ENCODE measurements at regions not wholly inside any gene's neighbourhood (a gene's known extent, or its start where the extent isn't known, plus 50 kb on each side); places are given as distances from the start of the nearest gene placed in this dataset.
A peak's percentile ranks its signal among the peaks of the same experiment; 100 is the strongest.
"Not testable (repeated sequence)": the region's sequence is repeated elsewhere in the genome, so short reads cannot be mapped to it uniquely, and the experiment has no call there.

DNA sequence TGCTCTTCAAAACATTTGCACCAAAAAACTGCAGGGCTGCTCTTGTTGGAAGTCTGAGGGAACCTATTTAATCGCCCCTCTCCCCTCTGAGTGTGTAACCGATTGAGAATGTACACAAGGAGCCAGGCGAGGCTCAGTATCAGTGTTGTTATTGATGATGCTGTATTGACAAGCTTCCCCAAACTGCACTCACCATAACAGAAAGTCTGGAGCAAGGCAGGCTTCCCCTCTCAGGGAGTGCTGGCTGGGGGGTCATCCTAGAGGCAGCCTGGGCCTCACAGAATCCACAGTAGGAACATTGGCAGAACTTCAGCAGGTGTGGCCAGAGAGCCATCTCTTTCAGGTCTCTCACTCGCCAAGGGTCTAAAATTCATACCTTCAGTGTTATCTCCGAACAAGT is 58.1 kb upstream of the TUNAR start:
- no peak for DNase-seq (ENCODE audit: low read depth in 2 of 3, low spot score in 2 of 3)

GRCh38 chr14:95817271-95817670 is 59.4 kb upstream of the TUNAR start:
- DNase-seq (ENCODE audit: low read depth in 2 of 3, low spot score in 2 of 3), result no peak

- no peak for DNase-seq (ENCODE audit: low read depth in 2 of 3, low spot score in 2 of 3)
These were observed 60.1 kb upstream of the TUNAR start for GRCh38 chr14:95816539-95816938.

DNA sequence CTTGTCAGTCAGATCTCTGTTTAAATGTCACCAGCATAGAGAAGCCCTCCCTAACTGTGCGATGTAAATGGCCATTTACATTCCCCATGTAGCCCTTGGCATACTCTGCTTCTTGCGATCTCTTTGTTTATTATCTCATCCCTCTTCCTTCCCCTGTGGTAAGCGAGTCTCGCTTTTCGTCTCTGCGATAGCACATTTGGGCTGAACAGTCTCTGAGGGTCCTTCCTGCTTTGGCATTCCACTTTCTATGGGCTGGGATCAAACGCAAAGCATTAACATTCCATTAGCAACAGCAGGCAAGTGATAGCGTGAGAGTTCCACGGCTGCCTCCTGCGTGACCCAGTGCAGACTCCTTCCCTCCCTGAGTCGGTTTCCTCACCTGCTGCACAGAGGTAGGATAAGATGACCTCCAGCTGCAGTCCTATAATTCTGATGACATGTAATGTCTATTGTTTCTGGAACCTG is 61.4 kb upstream of the TUNAR start:
- no peak for DNase-seq (ENCODE audit: low read depth in 2 of 3, low spot score in 2 of 3)

GRCh38 chr14:95814363-95815225 is 62.0 kb upstream of the TUNAR start:
- DNase-seq (ENCODE audit: low read depth in 2 of 3, low spot score in 2 of 3), result no peak

DNA sequence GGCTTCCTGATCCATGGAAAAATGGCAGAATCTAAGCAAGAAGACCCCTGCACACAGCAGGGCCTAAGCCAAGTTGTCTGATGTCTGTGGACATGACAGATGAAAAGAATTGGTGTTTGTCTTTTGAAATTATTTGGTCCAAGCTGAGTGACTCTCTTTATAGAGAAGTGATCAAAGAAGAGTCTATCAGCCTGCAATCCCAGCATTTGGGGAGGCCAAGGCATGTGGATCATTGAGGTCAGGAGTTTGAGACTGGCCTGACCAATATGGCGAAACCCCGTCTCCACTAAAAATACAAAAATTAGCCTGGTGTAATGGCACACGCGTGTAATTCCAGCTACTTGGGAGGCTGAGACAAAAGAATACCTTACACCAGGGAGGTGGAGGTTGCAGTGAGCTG is 64.8 kb upstream of the TUNAR start:
- DNase-seq (ENCODE audit: low read depth in 2 of 3, low spot score in 2 of 3), result no peak

DNA sequence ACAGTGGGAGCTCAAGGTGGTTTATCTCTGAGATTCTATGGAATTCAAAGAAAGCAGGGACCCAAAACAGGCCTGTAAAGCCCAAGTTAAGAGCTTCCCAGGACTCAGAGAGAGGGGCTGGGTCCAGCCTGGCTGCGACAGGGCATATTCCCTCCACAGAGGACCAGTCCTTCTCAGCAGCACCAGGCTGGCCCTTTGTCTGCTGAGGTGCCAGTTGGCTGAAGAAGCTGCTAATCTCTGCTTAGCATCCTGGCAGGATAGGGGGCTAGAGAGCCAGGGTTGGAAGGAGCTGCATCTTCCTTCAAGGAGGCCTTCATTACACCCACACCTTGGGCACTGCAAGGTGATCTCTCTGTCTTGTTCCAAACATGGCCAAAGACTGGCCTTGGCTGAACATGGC is 68.3 kb upstream of the TUNAR start:
- DNase-seq (ENCODE audit: low read depth in 2 of 3, low spot score in 2 of 3), result no peak

DNA sequence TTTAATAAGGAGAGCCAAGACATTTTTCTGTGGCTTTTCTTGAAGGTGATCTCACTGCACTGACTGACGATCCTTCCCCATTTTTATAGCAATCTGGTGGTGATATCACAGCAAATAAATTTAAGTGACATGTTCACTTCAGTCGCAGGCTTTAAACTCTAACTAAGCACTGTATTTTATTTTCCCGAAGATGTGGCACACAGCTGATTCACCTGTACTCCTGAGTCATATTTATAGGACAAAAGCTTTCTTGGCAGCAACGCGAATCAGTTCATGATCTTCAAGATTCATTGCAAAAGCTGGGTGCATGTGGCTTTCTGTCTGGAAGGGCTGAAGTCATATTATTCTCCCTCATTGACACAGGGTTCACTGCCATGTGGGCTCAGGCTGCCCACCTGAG is 79.8 kb upstream of the TUNAR start:
- no peak for DNase-seq (ENCODE audit: low read depth in 2 of 3, low spot score in 2 of 3)

DNA sequence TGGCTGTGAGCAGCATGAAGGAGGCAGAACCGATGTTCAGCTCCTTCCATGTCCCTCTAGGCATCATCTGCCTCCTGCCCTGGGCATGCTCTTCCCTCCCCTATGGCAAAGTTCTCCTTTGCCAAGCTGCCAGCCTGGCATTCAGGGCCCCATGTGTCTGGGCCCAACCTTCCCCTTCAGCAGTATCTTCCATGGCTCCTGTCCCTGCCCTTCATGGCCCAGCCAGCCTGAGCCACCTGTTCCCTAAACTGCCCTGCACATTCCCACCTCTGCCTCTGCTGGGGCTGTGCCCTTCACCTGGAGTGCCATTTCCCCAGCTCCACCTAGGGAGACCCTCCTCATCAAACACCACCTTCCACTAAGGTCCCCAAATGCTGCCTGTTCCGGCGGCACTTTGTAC is 74.0 kb upstream of the TCL1A start:
- no peak for DNase-seq (ENCODE audit: low read depth in 2 of 3, low spot score in 2 of 3)

DNA sequence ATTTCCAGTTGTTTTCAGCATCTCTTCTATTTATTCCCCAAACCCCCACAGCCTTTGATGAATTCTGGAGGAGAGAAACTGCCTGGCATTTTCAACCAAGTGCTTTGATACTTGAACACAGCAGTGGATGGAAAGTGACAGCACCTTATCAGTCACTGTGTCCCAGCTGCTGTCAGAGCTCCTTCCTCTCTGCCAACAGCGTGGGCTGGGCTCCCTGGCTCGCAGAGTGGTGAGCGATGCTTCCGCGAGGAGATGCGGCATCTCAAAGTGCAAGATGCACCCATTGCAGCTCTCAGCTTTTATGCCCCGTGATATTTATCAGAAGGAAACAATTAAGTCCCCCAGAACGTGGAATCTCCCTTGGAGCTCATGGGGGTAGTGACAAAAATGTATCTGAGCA is 72.6 kb upstream of the TCL1A start:
- no peak for DNase-seq (ENCODE audit: low read depth in 2 of 3, low spot score in 2 of 3)

GRCh38 chr14:95784137-95784536 is 70.2 kb upstream of the TCL1A start:
- DNase-seq (ENCODE audit: low read depth in 2 of 3, low spot score in 2 of 3), result no peak

- no peak for DNase-seq (ENCODE audit: low read depth in 2 of 3, low spot score in 2 of 3)
These were observed 63.0 kb upstream of the TCL1A start for GRCh38 chr14:95776798-95777534.

DNA sequence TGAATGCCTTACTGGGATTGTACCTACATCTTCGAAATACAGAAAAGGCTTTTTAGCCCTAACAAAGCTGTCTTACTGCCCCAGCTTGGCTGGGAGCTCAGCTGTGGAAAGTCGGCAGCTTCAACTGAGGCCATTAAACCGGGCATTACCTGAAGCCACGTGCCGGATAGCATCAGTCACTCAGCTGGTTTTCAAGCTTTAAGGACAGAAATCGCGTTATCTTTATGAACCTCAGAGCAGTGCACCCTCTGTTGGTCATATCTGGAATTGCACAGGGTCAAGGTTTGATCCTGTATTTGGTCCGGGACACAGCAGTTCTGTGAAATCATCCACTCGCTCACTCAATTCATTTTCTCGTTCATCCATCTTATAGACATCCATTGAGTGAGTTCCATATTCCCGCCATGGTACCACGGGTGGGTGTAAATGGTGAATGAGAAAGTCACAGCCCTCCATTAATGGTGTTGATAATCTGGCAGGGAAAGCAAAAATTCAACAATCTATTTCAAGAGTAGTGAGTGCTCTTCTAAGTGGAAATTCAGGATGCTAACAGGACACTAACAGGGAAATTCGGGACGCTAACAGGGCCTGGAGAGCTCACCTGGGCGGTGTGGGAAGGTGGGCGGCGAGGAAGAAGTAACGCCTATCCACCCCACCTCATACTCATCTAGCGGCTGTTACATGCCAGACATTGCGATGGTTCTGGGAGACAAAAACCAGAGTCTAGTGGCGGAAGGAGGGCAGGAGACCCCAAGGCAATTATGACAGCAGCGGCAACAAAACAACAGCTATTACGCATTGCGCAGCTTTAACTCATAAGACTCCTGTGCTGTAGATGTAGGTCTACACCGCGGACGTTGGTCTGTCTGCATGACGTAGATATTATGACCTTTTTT is 60.6 kb upstream of the TCL1A start:
- peak; percentile 5 to 39 (median 5) for DNase-seq (ENCODE audit: low read depth in 2 of 3, low spot score in 2 of 3)

GRCh38 chr14:95770777-95771176 is 56.9 kb upstream of the TCL1A start:
- DNase-seq (ENCODE audit: low read depth in 2 of 3, low spot score in 2 of 3), result no peak

DNA sequence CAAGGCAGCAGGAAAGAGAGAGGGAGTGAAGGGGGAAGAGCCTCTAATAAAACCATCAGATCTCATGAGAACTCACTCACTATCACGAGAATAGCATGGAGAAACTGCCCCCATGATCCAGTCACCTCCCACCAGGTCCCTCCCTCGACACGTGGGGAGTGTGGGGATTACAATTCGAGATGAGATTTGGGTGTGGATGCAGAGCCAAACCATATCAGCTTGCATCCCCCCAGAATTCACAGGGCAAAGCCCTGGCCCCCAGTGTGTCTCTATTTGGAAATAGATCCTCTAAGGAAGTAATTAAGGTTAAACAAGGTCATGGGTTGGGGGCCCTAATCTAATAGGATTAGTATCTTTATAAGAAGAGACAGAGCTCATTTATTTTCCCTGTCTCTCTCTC is 56.1 kb upstream of the TCL1A start:
- no peak for DNase-seq (ENCODE audit: low read depth in 2 of 3, low spot score in 2 of 3)

- not testable (repeated sequence) for DNase-seq (ENCODE audit: low read depth in 2 of 3, low spot score in 2 of 3)
These were observed 55.5 kb upstream of the TCL1A start for GRCh38 chr14:95769431-95769830.

DNA sequence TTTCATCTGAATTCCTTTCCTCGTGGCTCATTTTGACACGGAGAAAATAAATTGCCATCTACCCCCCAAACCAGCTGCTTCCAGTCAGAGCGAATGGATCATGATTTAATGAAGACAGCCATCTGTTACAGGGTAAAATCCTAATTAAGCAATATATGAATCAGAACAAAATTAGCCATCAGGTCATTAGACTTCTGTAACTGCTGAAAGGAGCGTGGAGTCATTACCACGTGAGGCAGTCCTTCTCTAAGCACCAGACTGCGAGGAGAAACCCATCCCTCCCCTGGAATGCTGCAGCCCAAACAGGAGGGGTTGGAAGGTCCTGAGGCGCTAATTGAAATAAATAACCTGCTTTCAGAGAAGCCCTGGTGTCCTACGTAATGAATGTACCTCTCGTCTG is 51.1 kb upstream of the TCL1A start:
- DNase-seq (ENCODE audit: low read depth in 2 of 3, low spot score in 2 of 3), result no peak

DNA sequence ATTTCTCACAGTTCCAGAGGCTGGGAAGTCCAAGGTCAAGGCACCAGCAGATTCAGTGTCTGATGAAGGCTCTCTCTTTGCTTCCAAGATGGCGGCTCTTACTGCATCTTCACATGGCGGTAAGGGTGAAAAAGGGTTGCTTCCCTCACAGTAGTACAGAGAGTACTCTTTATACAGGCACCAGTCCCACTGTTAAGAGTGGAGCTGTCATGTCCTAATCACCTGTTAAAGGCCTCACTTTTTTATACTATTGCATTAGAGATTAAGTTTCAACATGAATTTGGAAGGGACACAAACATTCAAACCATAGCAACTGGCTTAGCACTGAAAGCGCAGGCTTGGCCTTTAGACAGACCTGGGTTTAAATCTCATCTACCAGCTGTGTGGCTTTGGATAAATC is 50.0 kb upstream of the TCL1A start:
- no peak for DNase-seq (ENCODE audit: low read depth in 2 of 3, low spot score in 2 of 3)
